SK-N-MC (cell line): ENCODE measurements at regions not wholly inside any gene's neighbourhood (a gene's known extent, or its start where the extent isn't known, plus 50 kb on each side); places are given as distances from the start of the nearest gene placed in this dataset.

Experiments used
- EZH2 ChIP-seq: fragments of 200-600 bp; sonication (generic); IDR thresholded peaks from one replicate; pipeline ENCODE4 v1.6.1; 2017; ENCODE audit warnings: antibody characterized with exemption
- POLR2AphosphoS5 ChIP-seq: IDR thresholded peaks from 2 replicates; pipeline ENCODE4 v1.6.1; 2012; ENCODE audit warnings: mild to moderate bottlenecking, low read depth, low read length, borderline replicate concordance

GRCh38 chr18:22109535-22109934 is 59.9 kb upstream of the GATA6 start:
- TF ChIP-seq POLR2AphosphoS5 (no peak), EZH2 (no peak)
